ENCODE measurements at regions not wholly inside any gene's neighbourhood (a gene's known extent, or its start where the extent isn't known, plus 50 kb on each side); places are given as distances from the start of the nearest gene placed in this dataset.

DNA sequence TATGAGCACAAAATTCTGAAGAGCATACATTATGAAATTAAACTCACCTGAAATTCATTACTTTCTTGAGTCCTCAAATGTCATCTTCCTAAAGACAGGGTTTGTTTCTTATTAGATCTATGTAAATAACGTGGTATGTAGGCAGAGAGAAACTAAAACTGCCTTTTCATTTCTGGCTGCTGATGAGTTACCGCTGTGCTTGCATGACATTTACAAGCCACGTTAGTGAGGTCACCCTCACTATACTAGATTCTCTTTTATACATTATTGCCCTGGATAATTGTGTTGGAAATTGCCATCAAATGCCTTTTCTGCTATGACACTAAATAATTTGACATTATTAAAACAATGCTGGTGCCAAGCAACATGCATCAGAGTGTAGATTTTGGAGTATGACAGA lies 748.3 kb upstream of the ANO3 start:
- ChIA-PET POLR2A (no interaction called here), CTCF (no interaction called here)
- H3K9me3 ChIP-seq (ENCODE audit: control insufficient read depth, insufficient read depth, low read depth, low read length): no peaks in the 10 kb centered on the region
- no peaks in the 10 kb centered on the region for H3K27me3 ChIP-seq (ENCODE audit: control insufficient read depth, insufficient read depth, low read length)
- no peaks in the 10 kb centered on the region for H3K4me1 ChIP-seq (ENCODE audit: control insufficient read depth, insufficient read depth, low read length)
- no TSS peak for BruUV-seq (replicated peaks)
- DNase-seq (ENCODE audit: low read depth, low spot score): no peak
- H3K36me3 ChIP-seq (ENCODE audit: control insufficient read depth, insufficient read depth, low read length): no peaks in the 10 kb centered on the region
- no peak overlapping the region for H3K27ac ChIP-seq (ENCODE audit: low read length)
- intact Hi-C loops (cut with micrococcal nuclease; ENCODE audit: unreplicated experiment): no loop called here
- TF ChIP-seq, protein P1, sequence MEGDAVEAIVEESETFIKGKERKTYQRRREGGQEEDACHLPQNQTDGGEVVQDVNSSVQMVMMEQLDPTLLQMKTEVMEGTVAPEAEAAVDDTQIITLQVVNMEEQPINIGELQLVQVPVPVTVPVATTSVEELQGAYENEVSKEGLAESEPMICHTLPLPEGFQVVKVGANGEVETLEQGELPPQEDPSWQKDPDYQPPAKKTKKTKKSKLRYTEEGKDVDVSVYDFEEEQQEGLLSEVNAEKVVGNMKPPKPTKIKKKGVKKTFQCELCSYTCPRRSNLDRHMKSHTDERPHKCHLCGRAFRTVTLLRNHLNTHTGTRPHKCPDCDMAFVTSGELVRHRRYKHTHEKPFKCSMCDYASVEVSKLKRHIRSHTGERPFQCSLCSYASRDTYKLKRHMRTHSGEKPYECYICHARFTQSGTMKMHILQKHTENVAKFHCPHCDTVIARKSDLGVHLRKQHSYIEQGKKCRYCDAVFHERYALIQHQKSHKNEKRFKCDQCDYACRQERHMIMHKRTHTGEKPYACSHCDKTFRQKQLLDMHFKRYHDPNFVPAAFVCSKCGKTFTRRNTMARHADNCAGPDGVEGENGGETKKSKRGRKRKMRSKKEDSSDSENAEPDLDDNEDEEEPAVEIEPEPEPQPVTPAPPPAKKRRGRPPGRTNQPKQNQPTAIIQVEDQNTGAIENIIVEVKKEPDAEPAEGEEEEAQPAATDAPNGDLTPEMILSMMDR (IDR thresholded peaks at IDR 0.05): no peak
- TF ChIP-seq, protein P2, sequence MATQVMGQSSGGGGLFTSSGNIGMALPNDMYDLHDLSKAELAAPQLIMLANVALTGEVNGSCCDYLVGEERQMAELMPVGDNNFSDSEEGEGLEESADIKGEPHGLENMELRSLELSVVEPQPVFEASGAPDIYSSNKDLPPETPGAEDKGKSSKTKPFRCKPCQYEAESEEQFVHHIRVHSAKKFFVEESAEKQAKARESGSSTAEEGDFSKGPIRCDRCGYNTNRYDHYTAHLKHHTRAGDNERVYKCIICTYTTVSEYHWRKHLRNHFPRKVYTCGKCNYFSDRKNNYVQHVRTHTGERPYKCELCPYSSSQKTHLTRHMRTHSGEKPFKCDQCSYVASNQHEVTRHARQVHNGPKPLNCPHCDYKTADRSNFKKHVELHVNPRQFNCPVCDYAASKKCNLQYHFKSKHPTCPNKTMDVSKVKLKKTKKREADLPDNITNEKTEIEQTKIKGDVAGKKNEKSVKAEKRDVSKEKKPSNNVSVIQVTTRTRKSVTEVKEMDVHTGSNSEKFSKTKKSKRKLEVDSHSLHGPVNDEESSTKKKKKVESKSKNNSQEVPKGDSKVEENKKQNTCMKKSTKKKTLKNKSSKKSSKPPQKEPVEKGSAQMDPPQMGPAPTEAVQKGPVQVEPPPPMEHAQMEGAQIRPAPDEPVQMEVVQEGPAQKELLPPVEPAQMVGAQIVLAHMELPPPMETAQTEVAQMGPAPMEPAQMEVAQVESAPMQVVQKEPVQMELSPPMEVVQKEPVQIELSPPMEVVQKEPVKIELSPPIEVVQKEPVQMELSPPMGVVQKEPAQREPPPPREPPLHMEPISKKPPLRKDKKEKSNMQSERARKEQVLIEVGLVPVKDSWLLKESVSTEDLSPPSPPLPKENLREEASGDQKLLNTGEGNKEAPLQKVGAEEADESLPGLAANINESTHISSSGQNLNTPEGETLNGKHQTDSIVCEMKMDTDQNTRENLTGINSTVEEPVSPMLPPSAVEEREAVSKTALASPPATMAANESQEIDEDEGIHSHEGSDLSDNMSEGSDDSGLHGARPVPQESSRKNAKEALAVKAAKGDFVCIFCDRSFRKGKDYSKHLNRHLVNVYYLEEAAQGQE (IDR thresholded peaks at IDR 0.05; ENCODE audit: insufficient read depth in 1 of 2, low read depth in 2 of 2, low read length in 1 of 2): no peak
- TF ChIP-seq TCF7L2 (IDR thresholded peaks at IDR 0.05; ENCODE audit: low read depth, low read length) (no peak), POLR2AphosphoS5 (IDR thresholded peaks at IDR 0.05; ENCODE audit: low read depth, low read length) (no peak), SIN3A (IDR thresholded peaks at IDR 0.05; ENCODE audit: borderline replicate concordance, insufficient read depth, low read depth, low read length) (no peak)
- no peak for ATAC-seq
- in situ Hi-C loops (cut with HindIII; ENCODE audit: low pct_unique_long_range_greater_than_20kb, low sequenced_read_pairs): no loop called here
- H3K4me3 ChIP-seq (ENCODE audit: low read depth in 2 of 2, low read length in 2 of 2): no peak overlapping the region

DNA sequence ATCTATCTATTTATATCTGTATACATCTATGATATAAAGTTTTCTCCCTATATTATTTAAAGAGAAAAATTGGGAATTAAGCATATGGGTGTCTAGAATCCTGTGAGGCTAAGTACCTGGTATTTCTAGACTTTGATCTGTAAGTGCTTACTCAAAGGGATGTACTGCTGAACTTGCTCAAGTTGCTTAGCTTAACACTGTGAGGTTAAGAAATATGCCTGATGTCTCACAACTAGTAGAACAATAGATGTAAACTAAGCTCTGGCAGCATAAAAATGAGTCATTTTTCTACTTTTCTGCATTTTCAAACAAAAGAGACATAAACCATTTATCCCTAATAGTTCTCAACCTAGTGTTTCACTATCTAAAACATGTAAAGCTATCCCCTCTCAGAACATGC lies 744.4 kb upstream of the ANO3 start:
- POLR2A ChIA-PET: no interaction called here
- no TSS peak for BruUV-seq (replicated peaks)
- no peaks in the 10 kb centered on the region for H3K9me3 ChIP-seq (ENCODE audit: control insufficient read depth, insufficient read depth, low read depth, low read length)
- H3K4me3 ChIP-seq (ENCODE audit: low read depth in 2 of 2, low read length in 2 of 2): no peak overlapping the region
- DNase-seq (ENCODE audit: low read depth, low spot score) (no peak), ATAC-seq (no peak)
- CTCF ChIA-PET: no interaction called here
- in situ Hi-C loops (cut with HindIII; ENCODE audit: low pct_unique_long_range_greater_than_20kb, low sequenced_read_pairs): no loop called here
- TF ChIP-seq POLR2AphosphoS5 (IDR thresholded peaks at IDR 0.05; ENCODE audit: low read depth, low read length) (no peak), SIN3A (IDR thresholded peaks at IDR 0.05; ENCODE audit: borderline replicate concordance, insufficient read depth, low read depth, low read length) (no peak), TCF7L2 (IDR thresholded peaks at IDR 0.05; ENCODE audit: low read depth, low read length) (no peak)
- TF ChIP-seq, protein P1 (IDR thresholded peaks at IDR 0.05): no peak
- TF ChIP-seq, protein P2 (IDR thresholded peaks at IDR 0.05; ENCODE audit: insufficient read depth in 1 of 2, low read depth in 2 of 2, low read length in 1 of 2): no peak
- no peaks in the 10 kb centered on the region for H3K4me1 ChIP-seq (ENCODE audit: control insufficient read depth, insufficient read depth, low read length)
- intact Hi-C loops (cut with micrococcal nuclease; ENCODE audit: unreplicated experiment): no loop called here
- no peak overlapping the region for H3K27ac ChIP-seq (ENCODE audit: low read length)
- H3K36me3 ChIP-seq (ENCODE audit: control insufficient read depth, insufficient read depth, low read length): no peaks in the 10 kb centered on the region
- H3K27me3 ChIP-seq (ENCODE audit: control insufficient read depth, insufficient read depth, low read length): no peaks in the 10 kb centered on the region
